COLO829 (cell line): ENCODE measurements at regions not wholly inside any gene's neighbourhood (a gene's known extent, or its start where the extent isn't known, plus 50 kb on each side); places are given as distances from the start of the nearest gene placed in this dataset.
"Not testable (repeated sequence)": the region's sequence is repeated elsewhere in the genome, so short reads cannot be mapped to it uniquely, and the experiment has no call there.

Experiments used
- DNase-seq: peaks from one replicate; pipeline ENCODE4 v3.0.0; 2012; ENCODE audit warnings: low spot score

DNA sequence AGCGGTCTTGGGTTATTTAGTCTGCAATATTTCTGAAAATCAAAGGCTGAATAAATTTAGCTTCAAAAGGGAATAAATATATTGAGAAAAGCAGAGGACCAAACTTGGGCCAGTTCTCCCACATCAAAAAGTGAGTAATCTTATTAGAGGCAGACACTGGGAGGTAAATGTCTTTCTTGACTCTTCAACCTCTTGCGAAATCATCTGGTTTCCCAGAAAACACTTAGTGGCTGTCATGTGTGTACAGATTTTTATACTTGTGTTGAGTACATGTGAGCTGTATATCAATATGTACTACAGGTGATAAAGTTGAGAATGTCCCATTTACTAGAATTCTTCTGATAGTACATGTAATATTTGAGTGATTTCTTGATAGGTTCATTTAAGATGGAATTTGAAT, 454.9 kb downstream of the PRR16 start:
- no peak for DNase-seq

DNA sequence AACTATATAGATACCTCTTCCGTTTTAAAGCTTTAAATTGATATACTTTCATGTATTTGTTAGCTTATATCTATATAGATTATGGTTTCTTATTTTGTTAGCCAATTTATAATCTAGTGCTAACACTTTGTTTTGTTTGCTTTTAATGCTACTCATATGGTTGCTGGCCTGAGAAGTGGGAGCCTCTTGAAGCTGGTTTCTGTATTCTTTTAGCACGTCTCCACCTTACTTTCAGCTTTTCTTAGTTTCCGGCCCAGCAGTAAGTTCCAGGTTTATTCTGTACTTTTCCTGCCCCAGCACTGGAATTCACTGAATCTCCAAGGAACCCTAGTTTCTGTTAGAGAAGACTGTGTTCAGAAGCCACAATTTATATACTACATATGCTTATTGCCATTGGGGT, 458.9 kb downstream of the PRR16 start:
- no peak for DNase-seq

DNA sequence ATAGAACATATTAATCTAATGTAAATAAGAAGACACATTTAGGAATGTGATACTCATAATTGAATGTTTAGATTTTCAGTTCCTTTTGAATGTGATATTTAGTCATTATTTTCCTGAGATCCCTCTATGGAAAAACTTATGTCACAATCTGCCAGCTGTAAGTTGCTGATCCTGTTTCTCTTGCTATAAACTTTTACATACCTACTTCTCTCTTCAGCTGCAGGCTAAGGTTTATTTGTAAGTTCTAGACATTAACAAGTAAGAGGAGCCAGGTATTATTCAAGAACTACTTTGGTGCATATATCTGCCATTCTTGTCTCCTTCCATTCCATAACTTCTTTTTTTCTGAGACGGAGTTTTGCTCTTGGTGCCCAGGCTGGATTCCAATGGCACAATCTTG, 462.4 kb downstream of the PRR16 start:
- DNase-seq, result no peak

DNA sequence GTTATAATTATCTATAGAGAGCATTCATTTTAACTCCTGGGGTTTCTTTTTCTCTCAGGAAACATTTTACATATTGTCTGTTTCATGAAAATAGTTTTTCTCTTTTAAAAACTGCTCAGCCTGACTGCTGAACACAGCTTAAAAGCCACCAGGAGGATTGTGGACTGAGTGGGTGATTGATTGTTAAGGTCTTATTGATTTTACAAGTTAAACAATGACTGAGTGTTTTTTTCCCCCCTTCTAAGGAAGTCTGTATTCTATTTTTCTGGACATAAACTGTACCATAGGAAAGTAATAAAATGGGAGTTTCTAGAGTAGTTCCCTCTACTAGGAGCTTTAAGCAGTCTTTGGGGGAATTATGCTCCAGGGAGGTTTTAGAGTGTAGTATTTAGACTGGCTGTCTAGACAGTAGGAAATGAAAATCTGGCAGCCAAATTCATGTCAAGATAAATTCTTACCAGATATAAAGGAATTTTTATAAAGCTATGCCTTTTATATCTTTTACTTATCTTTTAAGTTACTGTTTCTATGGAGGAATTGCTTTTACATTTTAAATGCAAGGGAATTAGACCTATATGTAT, 463.9 kb downstream of the PRR16 start:
- DNase-seq, result no peak

DNA sequence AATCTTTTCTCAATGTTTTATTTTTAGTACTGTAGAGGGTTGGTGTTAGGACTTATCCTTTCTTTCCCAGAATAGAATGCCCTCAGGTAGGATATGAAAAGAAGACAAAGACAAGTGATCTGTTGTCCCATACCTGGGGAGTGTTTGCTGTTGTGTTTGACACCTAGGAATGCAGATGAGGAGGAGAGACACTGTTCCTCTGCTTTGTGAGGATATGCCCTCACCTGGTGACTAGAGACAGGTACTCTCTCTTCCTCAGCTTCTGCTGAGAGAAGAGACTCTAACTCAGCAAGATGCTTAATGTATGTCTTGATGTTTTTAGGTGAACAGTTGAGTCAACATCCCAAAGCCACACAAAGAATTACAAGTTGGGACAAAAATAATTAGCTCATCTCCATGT, 468.4 kb downstream of the PRR16 start:
- no peak for DNase-seq

DNA sequence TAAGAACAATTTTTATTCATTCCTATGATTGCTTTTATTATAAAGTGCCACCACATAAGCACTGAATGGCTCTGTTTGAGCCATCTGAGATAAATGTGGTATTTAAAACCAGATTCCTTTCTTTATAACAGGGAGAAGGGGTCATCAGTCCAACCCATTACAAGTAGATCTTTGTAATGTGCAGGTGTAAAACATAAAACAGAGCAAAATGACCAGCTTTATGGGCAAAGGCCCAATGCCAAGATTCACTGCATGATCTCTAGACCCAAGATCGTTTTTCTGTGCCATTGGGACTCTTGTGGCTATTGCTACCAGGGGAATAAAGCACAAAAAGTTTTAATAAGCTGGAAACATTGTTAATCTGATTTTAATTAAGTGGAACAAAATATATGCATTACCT, 469.9 kb downstream of the PRR16 start:
- DNase-seq, result no peak

DNA sequence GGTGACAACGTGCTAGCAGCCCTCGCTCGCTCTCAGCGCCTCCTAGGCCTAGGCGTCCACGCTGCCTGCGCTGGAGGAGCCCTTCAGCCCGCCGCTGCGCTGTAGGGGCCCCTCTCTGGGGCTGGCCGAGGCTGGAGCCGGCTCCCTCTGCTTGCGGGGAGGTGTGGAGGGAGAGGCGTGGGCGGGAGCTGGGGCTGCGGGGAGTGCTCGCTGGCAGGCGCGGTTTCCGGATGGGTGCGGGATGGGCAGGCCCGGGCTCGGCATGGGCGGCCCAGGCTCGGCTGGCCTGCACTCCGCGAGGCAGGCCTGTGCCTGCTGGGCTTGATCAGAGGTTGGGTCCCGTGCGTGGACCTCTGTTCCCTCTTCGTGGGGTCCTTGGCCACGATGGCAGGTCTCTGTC, 472.6 kb downstream of the PRR16 start:
- no peak for DNase-seq

DNA sequence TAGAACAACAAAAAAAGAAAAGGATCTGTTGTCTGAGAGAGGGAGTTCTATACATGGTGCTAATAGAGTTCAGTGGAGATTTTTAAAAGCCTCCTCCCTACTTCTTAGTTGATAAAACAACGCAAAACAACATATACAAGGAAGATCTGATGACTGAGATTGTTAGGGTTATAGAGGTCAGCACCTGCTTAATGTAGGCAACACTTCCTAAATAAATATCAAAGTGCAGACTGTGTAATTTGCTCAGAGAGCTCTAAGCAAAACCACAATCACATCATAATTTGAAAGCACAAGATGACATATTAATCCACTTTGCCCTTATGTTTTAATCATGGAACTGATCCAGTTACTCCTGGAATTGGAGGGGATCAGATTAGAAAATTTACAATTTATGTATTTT, 474.5 kb downstream of the PRR16 start:
- DNase-seq, result no peak

DNA sequence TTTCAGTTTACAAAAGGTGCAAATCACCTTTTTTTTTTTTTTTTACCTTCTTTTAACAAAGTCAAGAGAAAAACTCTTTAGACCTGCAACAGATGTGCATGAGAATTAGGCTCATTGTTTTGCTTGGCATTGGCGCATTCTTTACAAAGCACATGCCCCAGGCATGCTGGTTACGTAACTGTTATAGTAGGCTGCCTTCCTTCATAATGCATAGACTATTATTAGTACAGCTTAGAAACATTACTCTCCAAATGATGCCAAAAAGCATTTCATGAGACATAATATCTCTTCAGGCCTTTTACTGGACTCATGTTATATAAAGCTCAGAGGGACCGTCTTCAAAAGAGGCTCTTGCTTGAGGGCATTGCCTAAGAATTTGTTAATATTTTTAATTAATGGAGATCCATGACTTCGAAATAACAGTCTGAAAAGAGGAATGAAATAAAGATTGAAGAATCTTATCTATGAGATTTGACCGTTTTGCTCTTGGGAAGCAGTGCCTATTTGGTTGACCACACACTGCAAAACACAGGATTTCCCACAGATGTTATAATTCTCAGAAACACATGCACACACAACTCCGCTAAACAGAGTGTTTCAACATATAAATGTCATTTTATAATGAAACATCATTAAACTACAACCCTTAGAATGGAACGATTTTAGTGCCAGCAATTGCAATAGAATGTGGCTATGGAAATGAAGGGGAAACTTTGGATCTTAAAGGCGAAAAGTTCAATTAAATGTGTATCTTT, 478.7 kb downstream of the PRR16 start:
- no peak for DNase-seq

DNA sequence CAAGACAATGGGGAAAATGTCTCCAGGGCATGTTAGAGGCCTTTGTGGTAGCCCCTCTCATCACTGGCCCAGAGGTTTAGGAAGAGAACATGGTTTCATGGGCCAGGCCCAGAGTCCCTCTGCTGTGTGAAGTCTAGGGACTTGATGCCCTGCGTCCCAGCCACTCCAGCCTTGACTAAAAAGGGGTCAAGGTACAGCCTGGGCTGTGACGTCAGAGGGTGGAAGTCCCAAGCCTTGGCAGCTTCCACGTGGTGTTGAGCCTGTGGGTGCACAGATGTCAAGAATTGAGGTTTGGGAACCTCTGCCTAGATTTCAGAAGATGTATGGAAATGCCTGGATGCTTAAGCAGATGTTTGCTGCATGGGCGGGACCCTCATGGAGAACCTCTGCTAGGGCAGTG, 485.5 kb downstream of the PRR16 start:
- not testable (repeated sequence) for DNase-seq

DNA sequence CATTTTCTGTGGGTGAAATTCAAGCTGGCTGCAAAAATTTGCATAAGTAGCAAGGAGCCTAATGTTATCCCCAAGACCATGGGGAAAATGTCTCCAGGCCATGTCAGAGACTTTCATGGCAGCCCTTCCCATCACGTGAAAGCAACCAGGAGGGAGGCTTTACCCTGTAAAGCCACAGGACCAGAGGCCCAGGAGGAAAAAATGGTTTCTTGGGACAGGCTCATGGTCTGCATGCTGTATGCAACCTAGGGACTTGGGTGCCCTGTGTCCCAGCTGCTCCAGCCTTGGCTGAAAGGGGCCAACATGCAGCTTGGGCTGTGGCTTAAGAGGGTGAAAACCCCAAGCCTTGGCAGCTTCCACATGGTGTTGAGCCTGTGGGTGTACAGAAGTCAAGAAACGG, 489.3 kb downstream of the PRR16 start:
- not testable (repeated sequence) for DNase-seq

DNA sequence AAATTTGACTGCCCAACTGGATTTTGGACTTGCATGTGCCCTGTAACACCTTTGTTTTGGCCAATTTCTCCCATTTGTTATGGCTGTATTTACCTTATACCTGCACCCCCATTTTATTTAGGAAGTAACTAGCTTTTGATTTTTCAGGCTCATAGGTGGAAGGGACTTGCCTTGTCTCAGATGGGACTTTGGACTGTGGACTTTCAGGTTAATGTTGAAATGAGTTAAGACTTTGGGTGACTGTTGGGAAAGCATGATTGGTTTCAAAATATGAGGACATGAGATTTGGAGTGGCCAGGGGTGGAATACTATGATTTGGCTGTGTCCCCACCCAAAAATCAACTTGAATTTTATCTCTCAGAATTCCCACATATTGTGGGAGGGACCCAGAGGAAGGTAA, 490.2 kb downstream of the PRR16 start:
- DNase-seq, result no peak

DNA sequence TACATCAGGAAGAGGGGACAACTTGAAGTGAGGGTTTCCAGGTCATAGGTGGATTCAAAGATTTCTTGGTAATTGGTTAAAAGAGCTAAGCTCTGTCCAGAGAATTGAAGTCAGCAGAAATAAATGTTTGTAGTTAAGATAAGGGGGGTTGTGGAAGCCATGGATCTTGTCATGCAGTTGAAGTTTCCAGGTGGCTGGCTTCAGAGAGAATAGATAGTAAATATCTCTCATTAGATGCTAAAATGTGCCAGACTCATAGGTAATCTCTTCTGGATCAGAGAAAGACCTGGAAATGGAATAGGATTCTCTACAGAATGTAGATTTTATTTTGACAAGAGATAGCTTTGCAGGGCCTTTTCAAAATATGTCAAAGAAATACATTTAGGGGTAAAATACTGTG, 491.7 kb downstream of the PRR16 start:
- no peak for DNase-seq

DNA sequence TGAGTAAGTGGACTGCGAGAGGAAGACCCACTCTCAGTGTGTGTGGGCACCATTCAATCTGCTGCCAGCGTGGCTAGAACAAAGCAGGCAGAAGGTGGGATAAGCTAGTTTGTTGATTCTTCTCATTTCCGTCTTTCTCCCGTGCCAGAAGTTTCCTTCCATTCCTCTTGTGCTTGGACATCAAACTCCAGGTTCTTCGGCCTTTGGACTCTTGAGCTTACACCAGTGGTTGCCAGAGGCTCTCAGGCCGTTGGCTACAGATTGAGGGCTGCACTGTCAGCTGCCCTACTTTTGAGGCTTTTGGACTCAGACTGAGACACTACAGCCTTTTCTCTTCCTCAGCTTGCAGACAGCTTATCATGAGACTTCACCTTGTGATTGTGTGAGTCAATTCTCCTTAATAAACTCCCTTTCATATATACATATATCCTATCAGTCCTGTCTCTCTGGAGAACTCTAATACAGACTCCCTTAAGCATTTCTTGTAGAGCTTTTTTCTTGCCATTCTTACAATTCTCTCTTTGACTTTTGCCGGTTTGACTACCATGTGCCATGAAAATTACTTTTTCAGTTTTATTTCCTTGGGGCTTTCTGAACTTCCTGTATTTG, 494.9 kb downstream of the PRR16 start:
- DNase-seq, result no peak

DNA sequence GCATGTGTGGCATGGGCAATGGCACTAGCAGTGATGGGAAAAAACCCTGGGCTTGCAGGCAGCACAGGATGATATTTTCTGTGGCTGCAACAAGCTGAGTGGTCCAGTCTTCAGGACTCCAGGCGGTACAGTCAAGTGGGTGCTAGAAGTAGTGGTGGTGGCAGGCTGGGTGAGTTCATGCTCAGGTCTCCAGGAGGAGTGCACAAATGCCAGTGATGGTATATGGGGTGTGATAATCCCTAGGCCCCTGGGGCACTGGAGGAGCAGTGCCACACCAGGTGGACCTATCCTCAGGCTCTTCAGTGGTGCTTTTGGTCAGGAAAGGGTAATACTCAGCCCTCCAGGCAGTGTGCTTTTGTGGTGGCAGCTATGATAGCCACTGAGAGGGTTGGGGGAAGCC, 496.4 kb downstream of the PRR16 start:
- no peak for DNase-seq

DNA sequence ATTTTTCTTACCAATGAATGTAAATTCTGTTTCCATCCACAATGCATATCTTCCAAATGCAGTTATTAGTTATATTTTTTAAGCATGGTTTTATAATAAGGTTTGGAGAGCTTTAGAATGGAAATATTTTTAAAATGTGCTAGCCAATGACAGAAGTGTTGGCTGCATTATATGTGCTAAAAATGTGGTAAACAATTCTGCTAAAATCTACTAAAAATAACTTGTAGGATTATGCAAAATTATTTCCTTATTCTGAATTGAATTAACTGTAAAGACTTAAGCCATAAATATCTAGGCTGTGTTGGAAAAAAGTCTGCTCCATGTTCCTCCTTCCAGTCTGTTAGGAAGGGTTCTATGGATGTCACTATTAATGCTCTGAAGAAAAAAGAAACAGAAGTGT, 503.3 kb downstream of the PRR16 start:
- no peak for DNase-seq

DNA sequence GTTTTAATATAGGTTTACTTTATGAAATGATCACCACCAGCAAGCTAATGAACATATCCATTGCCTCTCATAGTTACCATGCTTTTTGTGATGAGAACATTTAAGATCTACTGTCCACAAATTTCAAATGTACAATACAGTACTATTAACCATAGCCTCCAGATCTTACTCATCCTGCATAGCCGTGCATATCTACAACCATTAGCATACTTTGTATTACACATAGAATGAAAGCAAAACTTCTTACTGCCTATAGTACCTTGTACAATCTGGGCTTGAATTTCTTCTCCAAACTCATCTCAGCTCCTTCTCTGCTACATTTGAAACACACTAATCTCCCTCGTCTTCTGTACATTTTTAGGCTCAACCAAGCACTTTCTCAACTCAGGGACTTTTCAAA, 510.6 kb downstream of the PRR16 start:
- no peak for DNase-seq

DNA sequence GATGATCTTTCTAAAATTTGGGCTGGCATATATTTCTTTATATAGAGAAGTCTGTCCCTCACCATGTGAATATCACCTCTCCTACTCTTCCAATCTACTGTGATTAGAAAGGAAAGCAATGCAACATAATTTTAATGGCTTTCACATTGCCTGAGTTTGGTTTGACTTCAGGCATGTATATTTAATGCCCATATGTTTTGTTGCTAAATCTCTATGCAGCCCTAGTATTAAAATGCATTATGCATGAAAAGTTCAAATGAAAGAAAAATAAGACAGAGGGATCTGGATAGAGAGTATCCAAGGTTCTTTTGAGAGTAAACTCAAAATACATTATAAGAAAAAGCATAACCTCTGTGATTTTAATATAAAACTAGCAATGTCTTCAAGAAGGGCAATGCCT, 518.3 kb downstream of the PRR16 start:
- DNase-seq, result no peak

DNA sequence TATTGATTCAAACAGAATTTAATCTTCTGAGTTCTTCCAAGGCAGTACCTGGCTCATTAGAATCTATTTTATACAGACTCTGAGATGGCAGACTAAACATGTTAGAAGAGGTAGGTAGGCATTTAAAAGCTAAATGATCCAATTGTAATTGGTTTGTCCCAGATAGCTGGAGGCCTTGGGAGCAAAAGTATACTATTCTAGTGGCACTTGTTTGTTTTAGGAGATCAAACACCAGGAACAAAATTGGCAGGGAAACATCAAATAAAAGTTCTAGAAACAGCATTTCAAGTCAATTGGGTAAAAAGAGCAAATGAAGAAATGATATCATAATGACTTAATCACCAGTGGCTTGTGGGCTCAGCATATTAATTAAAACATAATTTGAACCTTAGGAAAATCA, 521.4 kb downstream of the PRR16 start:
- DNase-seq, result no peak

DNA sequence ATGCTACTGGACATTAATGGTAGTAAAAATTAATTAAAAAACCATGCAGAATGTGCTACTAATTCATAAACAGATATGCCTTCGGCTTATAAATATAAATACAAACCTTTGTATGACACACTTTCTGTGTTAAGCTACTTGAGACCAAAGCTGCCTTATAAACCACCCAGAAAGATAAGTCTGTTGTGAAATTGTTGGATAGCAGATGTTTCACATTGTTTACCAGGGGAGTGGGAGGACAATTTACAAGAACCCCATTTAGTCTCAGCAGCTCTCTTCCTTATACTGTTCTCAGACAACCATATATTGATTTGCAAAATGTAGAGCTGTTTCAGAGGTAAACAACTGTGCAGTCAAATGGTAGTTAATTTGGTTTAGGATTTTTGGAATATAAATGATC, 524.4 kb downstream of the PRR16 start:
- DNase-seq, result no peak

DNA sequence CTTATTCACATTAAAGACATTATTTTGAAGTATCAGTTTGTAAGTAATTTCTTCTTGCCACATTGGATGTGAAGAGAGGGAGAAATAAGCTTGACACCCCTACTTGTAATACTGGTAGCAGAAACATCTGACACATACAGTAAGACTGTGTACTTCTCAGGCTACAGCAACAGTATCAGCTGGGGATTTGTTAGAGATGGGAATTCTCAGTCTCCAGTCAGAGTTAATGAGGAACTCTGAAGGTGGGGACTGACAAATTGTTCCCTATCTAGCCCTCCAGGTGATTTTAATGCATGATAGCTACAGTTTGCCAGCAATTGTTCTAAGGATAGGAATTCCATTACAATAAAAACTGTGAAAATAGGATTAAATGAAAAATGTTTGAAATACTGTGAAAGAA, 524.8 kb downstream of the PRR16 start:
- DNase-seq, result no peak

DNA sequence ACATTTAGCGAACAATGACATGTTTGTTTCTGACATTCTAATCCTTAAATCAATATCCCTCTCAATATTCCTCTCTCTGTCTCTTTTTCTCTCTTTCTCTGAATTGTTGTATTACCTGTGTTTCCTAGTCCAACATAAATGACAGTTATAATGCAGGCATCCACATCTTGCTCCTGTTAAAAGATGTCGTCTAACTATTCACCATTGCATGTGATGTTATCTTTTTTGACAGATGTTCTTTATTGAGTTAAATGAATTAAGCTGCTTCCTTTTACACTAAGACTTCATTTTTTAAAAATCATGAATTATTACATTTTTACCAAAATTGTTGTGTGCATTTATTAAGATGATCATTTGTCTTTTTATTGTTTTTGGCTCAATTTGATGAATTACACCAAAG, 527.5 kb downstream of the PRR16 start:
- no peak for DNase-seq

DNA sequence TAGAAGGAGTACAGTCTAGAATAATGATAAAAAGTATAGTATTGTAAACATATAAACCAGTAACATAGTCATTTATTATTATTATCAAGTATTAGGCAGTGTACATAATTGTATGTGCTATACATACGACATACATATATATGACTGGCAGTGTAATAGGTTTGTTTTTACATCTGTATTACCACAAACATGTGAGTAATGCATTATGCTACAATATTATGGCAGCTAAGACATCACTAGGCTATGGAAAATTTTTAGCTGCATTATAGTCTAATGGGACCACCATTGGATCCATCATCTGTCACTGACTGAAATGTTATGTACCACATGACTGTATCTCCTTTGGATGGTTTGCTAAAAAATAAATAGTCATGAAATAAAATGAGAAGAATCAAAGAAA, 530.0 kb downstream of the PRR16 start:
- no peak for DNase-seq

DNA sequence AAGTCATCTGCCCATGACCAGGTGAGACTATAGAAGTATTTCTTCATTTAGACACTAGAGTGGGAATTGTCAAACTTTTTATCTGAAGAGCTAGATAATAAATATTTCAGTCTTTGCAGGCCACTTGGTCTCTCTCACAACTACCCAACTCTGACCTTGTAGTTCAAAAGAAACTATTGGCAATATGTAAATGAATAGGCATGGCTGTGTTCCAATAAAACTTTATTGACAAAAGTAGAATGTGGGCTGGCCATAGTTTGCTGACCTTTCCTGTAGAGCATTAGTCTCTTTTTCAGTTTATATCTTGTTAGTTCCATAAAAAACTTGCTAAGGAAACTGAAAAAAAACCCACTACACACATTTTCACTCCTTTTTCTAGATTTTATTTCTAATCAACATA, 535.5 kb downstream of the PRR16 start:
- DNase-seq, result no peak
